ENCODE measurements at regions not wholly inside any gene's neighbourhood (a gene's known extent, or its start where the extent isn't known, plus 50 kb on each side); places are given as distances from the start of the nearest gene placed in this dataset.

GRCh38 chr9:81532251-81532650 is 157.1 kb downstream of the TLE1 start:
- no peak for DNase-seq

GRCh38 chr9:81531511-81531910 is 157.8 kb downstream of the TLE1 start:
- no peak for DNase-seq

- DNase-seq: no peak
Measured at GRCh38 chr9:81530846-81531245, 158.5 kb downstream of the TLE1 start.

- no peak for DNase-seq
Measured at GRCh38 chr9:81530310-81530810, 159.0 kb downstream of the TLE1 start.

- no peak for DNase-seq
Measured at GRCh38 chr9:81529556-81530193, 159.7 kb downstream of the TLE1 start.

- no peak for DNase-seq
Measured at GRCh38 chr9:81526587-81526986, 162.8 kb downstream of the TLE1 start.

- peak; percentile 23 for DNase-seq
Measured at GRCh38 chr9:81522716-81523551, 166.4 kb downstream of the TLE1 start.

GRCh38 chr9:81521892-81522291 is 167.5 kb downstream of the TLE1 start:
- DNase-seq: no peak

- DNase-seq: no peak
Measured at GRCh38 chr9:81519816-81520495, 169.4 kb downstream of the TLE1 start.

- DNase-seq: peak; percentile 58
Measured at GRCh38 chr9:81517954-81518353, 171.4 kb downstream of the TLE1 start.

- DNase-seq: no peak
Measured at GRCh38 chr9:81513059-81513458, 176.3 kb downstream of the TLE1 start.

- no peak for DNase-seq
Measured at GRCh38 chr9:81512641-81513040, 176.7 kb downstream of the TLE1 start.

GRCh38 chr9:81508476-81508875 is 180.9 kb downstream of the TLE1 start:
- no peak for DNase-seq

- no peak for DNase-seq
Measured at GRCh38 chr9:81506941-81507864, 182.1 kb downstream of the TLE1 start.

- DNase-seq: no peak
Measured at GRCh38 chr9:81499594-81499993, 189.8 kb downstream of the TLE1 start.

GRCh38 chr9:81499021-81499454 is 190.3 kb downstream of the TLE1 start:
- no peak for DNase-seq

- no peak for DNase-seq
Measured at GRCh38 chr9:81498576-81498975, 190.8 kb downstream of the TLE1 start.

- no peak for DNase-seq
Measured at GRCh38 chr9:81497091-81497490, 192.3 kb downstream of the TLE1 start.

- no peak for DNase-seq
Measured at GRCh38 chr9:81492710-81493447, 196.5 kb downstream of the TLE1 start.

GRCh38 chr9:81490605-81491331 is 198.6 kb downstream of the TLE1 start:
- DNase-seq: no peak

GRCh38 chr9:81489046-81489445 is 200.3 kb downstream of the TLE1 start:
- no peak for DNase-seq
